H9 (cell line): ENCODE measurements at regions not wholly inside any gene's neighbourhood (a gene's known extent, or its start where the extent isn't known, plus 50 kb on each side); places are given as distances from the start of the nearest gene placed in this dataset.

ENCODE experiments used
- DNase-seq: peaks from one replicate; pipeline ENCODE4 v3.0.0-alpha.2; 2017
- H2AFZ ChIP-seq: one replicate; pipeline ENCODE4 v1.6.1; 2013; ENCODE audit warnings: mild to moderate bottlenecking, low read length, control low read depth, moderate library complexity
- H2AK5ac ChIP-seq: 2 replicates; pipeline ENCODE4 v1.6.1; 2013; ENCODE audit warnings: low read length, control low read depth, mixed read lengths; ENCODE audit not compliant: insufficient read length
- H2BK120ac ChIP-seq: one replicate; pipeline ENCODE4 v1.6.1; 2013; ENCODE audit warnings: low read depth, mild to moderate bottlenecking, low read length, control low read depth, inconsistent platforms; ENCODE audit not compliant: poor library complexity, severe bottlenecking
- H2BK12ac ChIP-seq: 2 replicates; pipeline ENCODE4 v1.6.1; 2013; ENCODE audit warnings: low read length, control low read depth, mixed read lengths, low read depth; ENCODE audit not compliant: insufficient read length
- H2BK15ac ChIP-seq: 2 replicates; pipeline ENCODE4 v1.6.1; 2013; ENCODE audit warnings: low read depth, low read length, control low read depth
- H2BK20ac ChIP-seq: one replicate; pipeline ENCODE4 v1.6.1; 2013; ENCODE audit warnings: low read depth, mild to moderate bottlenecking, low read length, control low read depth, inconsistent platforms; ENCODE audit not compliant: poor library complexity, severe bottlenecking
- H2BK5ac ChIP-seq: 2 replicates; pipeline ENCODE4 v1.6.1; 2013; ENCODE audit warnings: low read length, control low read depth, mixed read lengths; ENCODE audit not compliant: insufficient read length
- H3K14ac ChIP-seq: 2 replicates; pipeline ENCODE4 v1.6.1; 2013; ENCODE audit warnings: low read length, control low read depth; ENCODE audit not compliant: insufficient read depth
- H3K18ac ChIP-seq: 2 replicates; pipeline ENCODE4 v1.6.1; 2013; ENCODE audit warnings: low read depth, mild to moderate bottlenecking, mixed read lengths, low read length, control low read depth; ENCODE audit not compliant: insufficient read length
- H3K23ac ChIP-seq: 2 replicates; pipeline ENCODE4 v1.6.1; 2013; ENCODE audit warnings: low read length, control low read depth, mixed read lengths, low read depth; ENCODE audit not compliant: insufficient read length
- H3K23me2 ChIP-seq: 2 replicates; pipeline ENCODE4 v1.6.1; 2013; ENCODE audit warnings: low read depth, mild to moderate bottlenecking, mixed read lengths, low read length, control low read depth; ENCODE audit not compliant: insufficient read length, poor library complexity, severe bottlenecking
- H3K27ac ChIP-seq: 2 replicates; pipeline ENCODE4 v1.5.1; 2013; ENCODE audit warnings: low read length, control low read depth, mixed read lengths, low read depth; ENCODE audit not compliant: insufficient read length
- H3K27me3 ChIP-seq: 2 replicates; pipeline ENCODE4 v1.6.1; 2013; ENCODE audit warnings: low read length, control low read depth, inconsistent platforms; ENCODE audit not compliant: insufficient read depth
- H3K4ac ChIP-seq: 2 replicates; pipeline ENCODE4 v1.6.1; 2013; ENCODE audit warnings: low read depth, mild to moderate bottlenecking, control low read depth, inconsistent platforms, low read length, moderate library complexity
- H3K4me1 ChIP-seq: 2 replicates; pipeline ENCODE4 v1.6.1; 2013; ENCODE audit warnings: low read length, control low read depth, inconsistent platforms; ENCODE audit not compliant: insufficient read depth
- H3K4me2 ChIP-seq: 2 replicates; pipeline ENCODE4 v1.6.1; 2013; ENCODE audit warnings: low read length, control low read depth, mixed read lengths; ENCODE audit not compliant: insufficient read length, insufficient read depth
- H3K56ac ChIP-seq: 2 replicates; pipeline ENCODE4 v1.6.1; 2013; ENCODE audit warnings: low read depth, mild to moderate bottlenecking, mixed read lengths, low read length, control low read depth; ENCODE audit not compliant: insufficient read length
- H3K79me1 ChIP-seq: 2 replicates; pipeline ENCODE4 v1.6.1; 2013; ENCODE audit warnings: low read depth, mild to moderate bottlenecking, moderate library complexity, low read length, control low read depth, inconsistent platforms; ENCODE audit not compliant: insufficient read depth, poor library complexity, severe bottlenecking
- H3K79me2 ChIP-seq: 2 replicates; pipeline ENCODE4 v1.6.1; 2013; ENCODE audit warnings: low read length, control low read depth, inconsistent platforms; ENCODE audit not compliant: insufficient read depth
- H3K9ac ChIP-seq: 2 replicates; pipeline ENCODE4 v1.6.1; 2013; ENCODE audit warnings: low read length, control low read depth, mixed read lengths; ENCODE audit not compliant: insufficient read length; ENCODE audit errors: extremely low read depth
- H3K9me3 ChIP-seq: one replicate; pipeline ENCODE4 v1.6.1; 2013; ENCODE audit warnings: low read depth, low read length, inconsistent platforms; ENCODE audit not compliant: control insufficient read depth
- H3T11ph ChIP-seq: one replicate; pipeline ENCODE4 v1.6.1; 2013; ENCODE audit warnings: mild to moderate bottlenecking, low read length, control low read depth, inconsistent platforms
- H4K20me1 ChIP-seq: one replicate; pipeline ENCODE4 v1.6.1; 2013; ENCODE audit not compliant: control insufficient read depth, insufficient read length, insufficient read depth
- H4K5ac ChIP-seq: 2 replicates; pipeline ENCODE4 v1.6.1; 2013; ENCODE audit warnings: low read depth, mild to moderate bottlenecking, mixed read lengths, low read length, control low read depth; ENCODE audit not compliant: insufficient read length
- H4K8ac ChIP-seq: replicated peaks from 2 replicates; pipeline ENCODE4 v1.6.1; 2013; ENCODE audit warnings: low read length, control low read depth, mixed read lengths, low read depth; ENCODE audit not compliant: insufficient read length
- H4K91ac ChIP-seq: 2 replicates; pipeline ENCODE4 v1.6.1; 2013; ENCODE audit warnings: low read depth, mild to moderate bottlenecking, moderate library complexity, mixed read lengths, low read length, control low read depth; ENCODE audit not compliant: insufficient read length
- H3K27ac Mint-ChIP-seq, 3 experiments: 2 replicates in 2 of 3; 3 replicates in 1 of 3; pipeline ENCODE4 v1.8.0; 2020 to 2021; ENCODE audit warnings: mixed read lengths in 3 of 3, mild to moderate bottlenecking in 1 of 3, moderate library complexity in 1 of 3
- H3K27me3 Mint-ChIP-seq: 2 replicates; pipeline ENCODE4 v1.8.0; 2021; ENCODE audit warnings: low read depth, mild to moderate bottlenecking, moderate library complexity, mixed read lengths
- H3K36me3 Mint-ChIP-seq, 3 experiments: 2 replicates in 2 of 3; 3 replicates in 1 of 3; pipeline ENCODE4 v1.8.0; 2020 to 2021; ENCODE audit warnings: low read depth in 3 of 3, mixed read lengths in 3 of 3; ENCODE audit not compliant: insufficient read depth in 1 of 3
- H3K4me1 Mint-ChIP-seq, 2 experiments: 2 replicates each; pipeline ENCODE4 v1.8.0; 2020; ENCODE audit warnings: mixed read lengths in 2 of 2
- H3K4me3 Mint-ChIP-seq, 2 experiments: 2 replicates in 1 of 2; 3 replicates in 1 of 2; pipeline ENCODE4 v1.8.0; 2020 to 2021; ENCODE audit warnings: mild to moderate bottlenecking in 2 of 2, mixed read lengths in 2 of 2, moderate library complexity in 1 of 2
- H3K9me3 Mint-ChIP-seq, 2 experiments: 2 replicates in 1 of 2; 3 replicates in 1 of 2; pipeline ENCODE4 v1.8.0; 2020; ENCODE audit warnings: mild to moderate bottlenecking in 2 of 2, mixed read lengths in 2 of 2, moderate library complexity in 1 of 2
- WGBS: extraction: QIAGEN DNeasy Blood & Tissue Kit; methylation state at CpG from one replicate; pipeline ENCODE4 v1.1.7; 2013; ENCODE audit warnings: missing lambda C conversion rate, low lambda C conversion rate, mixed read lengths; ENCODE audit not compliant: insufficient read length; ENCODE audit errors: extremely low coverage; 5-methylcytosine and 5-hydroxymethylcytosine counted together
- TF ChIP-seq, protein P1 (sequence below): fragments of 200-600 bp; sonication (generic); conservative IDR thresholded peaks from 3 replicates; pipeline ENCODE4 v1.8.0; 2021; ENCODE audit warnings: antibody characterized with exemption, mild to moderate bottlenecking

- no peaks in the 10 kb centered on the region; a peak in 1 of 5 replicates for H3K9me3 Mint-ChIP-seq
- no peak overlapping the region for H3K4me3 Mint-ChIP-seq
- Histone ChIP-seq H3K79me2 (no peaks in the 10 kb centered on the region), H2BK120ac (no peak overlapping the region), H3K4me1 (no peaks in the 10 kb centered on the region), H3K18ac (no peak overlapping the region), H4K8ac (no peak overlapping the region), H3K23ac (no peak overlapping the region), H3K79me1 (no peaks in the 10 kb centered on the region), H4K91ac (no peak overlapping the region), H3K9me3 (no peaks in the 10 kb centered on the region), H2BK20ac (no peak overlapping the region), H3K9ac (no peak overlapping the region), H3K27me3 (no peaks in the 10 kb centered on the region), H4K20me1 (no peaks in the 10 kb centered on the region), H3T11ph (no peak overlapping the region), H3K27ac (no peak overlapping the region), H3K4ac (no peak overlapping the region), H2AFZ (no peak overlapping the region), H3K14ac (no peak overlapping the region), H3K56ac (no peak overlapping the region), H2BK5ac (no peak overlapping the region), H2BK15ac (no peak overlapping the region), H3K23me2 (no peaks in the 10 kb centered on the region), H2BK12ac (no peak overlapping the region), H4K5ac (no peak overlapping the region), H3K4me2 (no peak overlapping the region), H2AK5ac (no peak overlapping the region)
- no peaks in the 10 kb centered on the region; a peak in 1 of 7 replicates for H3K36me3 Mint-ChIP-seq
- DNase-seq = no peak
- no peaks in the 10 kb centered on the region for H3K27me3 Mint-ChIP-seq
- TF ChIP-seq, protein P1, sequence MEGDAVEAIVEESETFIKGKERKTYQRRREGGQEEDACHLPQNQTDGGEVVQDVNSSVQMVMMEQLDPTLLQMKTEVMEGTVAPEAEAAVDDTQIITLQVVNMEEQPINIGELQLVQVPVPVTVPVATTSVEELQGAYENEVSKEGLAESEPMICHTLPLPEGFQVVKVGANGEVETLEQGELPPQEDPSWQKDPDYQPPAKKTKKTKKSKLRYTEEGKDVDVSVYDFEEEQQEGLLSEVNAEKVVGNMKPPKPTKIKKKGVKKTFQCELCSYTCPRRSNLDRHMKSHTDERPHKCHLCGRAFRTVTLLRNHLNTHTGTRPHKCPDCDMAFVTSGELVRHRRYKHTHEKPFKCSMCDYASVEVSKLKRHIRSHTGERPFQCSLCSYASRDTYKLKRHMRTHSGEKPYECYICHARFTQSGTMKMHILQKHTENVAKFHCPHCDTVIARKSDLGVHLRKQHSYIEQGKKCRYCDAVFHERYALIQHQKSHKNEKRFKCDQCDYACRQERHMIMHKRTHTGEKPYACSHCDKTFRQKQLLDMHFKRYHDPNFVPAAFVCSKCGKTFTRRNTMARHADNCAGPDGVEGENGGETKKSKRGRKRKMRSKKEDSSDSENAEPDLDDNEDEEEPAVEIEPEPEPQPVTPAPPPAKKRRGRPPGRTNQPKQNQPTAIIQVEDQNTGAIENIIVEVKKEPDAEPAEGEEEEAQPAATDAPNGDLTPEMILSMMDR = no peak
- peaks cover 0 to 4% of the 10 kb centered on the region in 2 experiments; a peak in 2 of 4 replicates for H3K4me1 Mint-ChIP-seq
- H3K27ac Mint-ChIP-seq = no peak overlapping the region
- no CpG with 5 or more reads among the region's 2 CpGs for WGBS
Observed at GRCh38 chr5:120055858-120056257, 408.2 kb upstream of the PRR16 start.
